ENCODE measurements at regions not wholly inside any gene's neighbourhood (a gene's known extent, or its start where the extent isn't known, plus 50 kb on each side); places are given as distances from the start of the nearest gene placed in this dataset.
"Not testable (repeated sequence)": the region's sequence is repeated elsewhere in the genome, so short reads cannot be mapped to it uniquely, and the experiment has no call there.

- DNase-seq: no peak
Observed at GRCh38 chr12:17695495-17695894, 394.5 kb downstream of the RERGL start.

- no peak for DNase-seq
Observed at GRCh38 chr12:17691369-17691768, 398.6 kb downstream of the RERGL start.

DNA sequence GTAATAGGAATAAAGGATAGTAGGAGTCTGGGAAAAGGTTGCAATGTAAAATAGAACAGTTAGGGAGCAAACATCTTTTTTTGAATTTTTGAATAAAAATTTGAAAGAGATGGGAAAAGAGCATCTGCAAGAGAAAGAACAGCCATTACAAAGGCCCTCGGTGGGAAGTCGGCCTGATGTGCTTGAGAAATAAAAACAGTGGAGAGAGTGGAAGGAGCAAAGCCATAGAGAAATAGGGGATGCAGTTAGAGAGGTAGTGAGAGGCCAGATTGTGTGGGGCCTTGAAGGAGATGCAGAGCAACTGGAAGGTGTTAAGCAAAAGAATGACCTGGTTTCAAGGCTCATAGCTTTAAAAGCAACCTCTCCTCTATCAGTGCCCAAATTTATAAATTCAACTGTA lies 409.8 kb downstream of the RERGL start:
- DNase-seq: no peak

DNA sequence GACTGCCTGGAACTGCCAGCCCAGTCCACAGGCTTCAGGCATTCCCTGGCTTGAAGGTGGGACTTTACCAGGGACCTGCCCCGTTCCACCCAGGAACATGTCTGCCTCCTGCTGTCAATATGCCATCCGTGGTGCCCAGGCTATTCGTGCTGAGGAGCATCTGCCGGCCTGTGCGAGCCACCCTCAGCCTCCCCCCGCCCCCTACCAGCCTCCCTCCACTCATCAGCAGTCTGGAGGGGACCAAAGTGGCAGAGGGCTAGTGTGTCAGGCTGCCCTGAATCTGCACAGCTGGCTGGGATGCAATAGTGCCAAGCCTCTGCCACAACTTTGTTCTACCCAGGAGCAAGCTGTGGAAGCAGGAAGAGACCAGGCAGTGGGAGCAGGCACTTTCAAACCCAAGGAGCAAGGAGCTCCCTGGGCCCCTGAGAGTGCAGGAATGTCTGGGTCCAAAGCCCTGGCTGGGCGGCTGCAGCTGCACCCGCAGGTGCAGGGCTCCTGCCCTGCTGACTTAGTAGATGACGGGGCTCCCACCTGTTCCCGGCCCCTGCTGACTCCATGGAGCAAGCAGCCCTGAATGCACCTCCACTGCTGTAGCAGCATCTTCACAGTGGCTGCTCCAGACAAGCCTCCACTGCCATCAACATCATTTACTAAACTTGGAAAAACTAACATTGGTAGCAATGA lies 423.2 kb downstream of the RERGL start:
- no peak for DNase-seq

GRCh38 chr12:17665839-17666238 lies 424.2 kb downstream of the RERGL start:
- no peak for DNase-seq

DNA sequence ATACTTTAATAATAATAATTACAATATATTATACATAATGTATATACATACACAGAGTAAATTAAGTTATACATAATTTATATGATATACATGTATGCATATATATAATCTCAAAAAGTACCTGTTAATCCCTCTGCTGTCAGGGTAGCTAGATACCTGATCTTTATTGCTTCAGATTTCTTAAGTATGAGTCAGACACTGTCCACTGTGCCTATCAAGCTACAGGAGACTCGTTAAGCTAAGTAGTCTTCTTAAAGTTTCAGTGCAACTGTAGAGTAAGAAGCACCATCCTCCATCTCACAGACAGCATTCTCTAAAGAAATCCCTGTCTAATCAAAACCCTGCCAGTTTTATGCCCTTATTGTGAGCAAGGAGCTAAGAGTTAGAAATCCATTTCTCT lies 428.7 kb downstream of the RERGL start:
- no peak for DNase-seq

- DNase-seq: no peak
Observed at GRCh38 chr12:17652436-17652835, 437.6 kb downstream of the RERGL start.

DNA sequence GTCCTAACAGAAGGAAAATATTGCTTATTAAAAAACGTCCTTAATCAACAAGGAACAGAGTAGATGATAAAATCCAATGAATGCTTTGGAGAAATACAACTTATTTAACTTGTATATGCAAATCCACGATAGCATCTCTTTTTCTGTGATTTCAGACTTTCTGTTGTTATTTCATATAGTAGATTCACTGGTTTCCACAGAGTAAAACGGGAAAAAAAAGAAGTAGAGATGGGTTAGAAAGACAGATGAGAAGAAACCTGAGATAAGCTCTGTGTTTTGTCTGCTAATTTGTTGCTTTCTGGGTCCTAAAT lies 447.7 kb downstream of the RERGL start:
- DNase-seq: no peak

- no peak for DNase-seq
Observed at GRCh38 chr12:17640615-17641014, 449.4 kb downstream of the RERGL start.

DNA sequence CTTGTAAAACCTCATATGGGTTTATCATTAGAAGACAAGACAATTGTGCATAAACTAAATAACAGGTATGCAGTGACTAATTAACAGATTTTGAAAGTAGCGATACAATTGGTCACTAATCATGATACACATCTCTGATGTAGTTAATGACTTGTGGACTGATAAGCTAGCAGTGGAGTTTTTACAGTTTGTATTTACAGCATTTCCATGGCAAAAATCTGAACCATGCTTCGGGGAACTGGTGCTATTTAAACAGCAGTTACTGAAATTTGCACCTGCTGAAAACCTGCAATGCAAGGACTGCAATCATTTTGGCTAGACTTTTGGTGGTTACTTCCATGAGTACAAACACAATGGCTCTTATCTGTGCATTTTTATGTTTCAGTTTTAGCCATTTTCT lies 471.2 kb downstream of the RERGL start:
- DNase-seq: no peak

GRCh38 chr12:17609701-17610100 lies 480.3 kb downstream of the RERGL start:
- DNase-seq: no peak

DNA sequence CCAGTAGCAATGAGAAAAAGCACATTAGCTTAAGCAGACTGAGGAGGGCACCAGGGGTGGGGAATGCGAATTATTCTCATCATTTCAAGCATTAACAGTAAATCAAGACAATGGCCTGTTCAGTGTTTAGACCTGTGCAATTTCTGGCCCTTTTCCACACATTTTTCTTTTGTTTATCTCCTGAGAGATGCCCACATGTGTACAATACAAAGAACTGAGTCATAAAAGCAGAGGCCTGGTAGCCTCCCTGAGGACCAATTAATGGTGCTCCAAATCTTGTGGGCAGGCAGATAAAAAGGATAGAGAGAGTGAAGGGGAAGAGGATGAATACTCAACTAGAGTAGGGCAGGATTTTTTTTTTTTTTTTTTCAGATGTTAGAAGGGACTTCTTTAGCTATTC lies 480.8 kb downstream of the RERGL start:
- no peak for DNase-seq

- DNase-seq: no peak
Observed at GRCh38 chr12:17595111-17595510, 494.9 kb downstream of the RERGL start.

DNA sequence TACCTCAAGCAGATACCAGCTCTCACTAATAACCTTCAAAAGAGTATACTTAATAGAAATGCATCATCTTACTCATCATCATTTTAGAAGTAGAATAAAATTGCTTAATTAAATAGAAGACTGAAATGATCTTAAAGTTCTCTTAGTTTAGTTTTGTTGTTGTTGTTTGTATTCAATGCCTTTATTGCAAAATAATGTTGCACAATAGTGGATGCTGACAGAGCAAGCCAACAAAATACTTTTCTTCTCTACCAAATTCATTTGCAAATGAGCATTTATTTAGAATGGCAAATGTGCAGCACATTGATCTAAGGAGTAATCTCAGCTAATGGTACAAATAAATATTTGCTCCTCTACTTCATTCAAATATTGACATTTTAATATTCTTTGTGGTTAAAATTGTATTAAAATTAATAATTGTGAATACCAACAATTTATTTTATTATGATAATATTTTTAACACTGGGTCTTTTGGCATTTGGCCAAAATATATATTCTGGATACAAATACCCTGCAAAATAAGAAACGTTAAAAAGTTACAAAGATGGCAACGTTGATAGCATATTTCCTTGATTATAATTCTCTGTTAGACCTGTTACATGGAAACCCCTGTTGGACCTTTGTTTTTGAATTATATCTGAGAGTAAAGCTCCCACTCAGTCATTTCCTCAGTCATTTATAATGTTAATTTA lies 496.1 kb downstream of the RERGL start:
- no peak for DNase-seq

DNA sequence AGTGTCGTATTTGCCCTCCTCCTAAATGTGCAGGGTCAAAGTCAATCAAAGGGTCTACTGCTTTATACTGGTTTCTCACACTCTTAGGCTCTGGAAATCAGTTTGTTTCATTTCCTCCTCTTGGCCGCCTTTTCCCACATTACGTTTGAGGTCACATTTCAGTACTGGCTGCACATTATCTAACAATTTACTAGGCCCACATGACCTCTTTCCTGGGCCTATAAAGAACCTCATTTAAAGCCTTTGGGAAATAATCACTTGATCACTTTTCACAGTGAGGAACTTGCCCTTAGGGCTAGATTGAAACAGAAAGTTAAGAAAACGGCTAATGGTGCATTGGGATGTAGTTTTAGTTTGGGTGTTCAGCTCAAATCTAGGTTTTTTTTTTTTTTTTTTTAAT lies 497.5 kb downstream of the RERGL start:
- no peak for DNase-seq

- DNase-seq: no peak
Observed at GRCh38 chr12:17591005-17591681, 498.9 kb downstream of the RERGL start.

DNA sequence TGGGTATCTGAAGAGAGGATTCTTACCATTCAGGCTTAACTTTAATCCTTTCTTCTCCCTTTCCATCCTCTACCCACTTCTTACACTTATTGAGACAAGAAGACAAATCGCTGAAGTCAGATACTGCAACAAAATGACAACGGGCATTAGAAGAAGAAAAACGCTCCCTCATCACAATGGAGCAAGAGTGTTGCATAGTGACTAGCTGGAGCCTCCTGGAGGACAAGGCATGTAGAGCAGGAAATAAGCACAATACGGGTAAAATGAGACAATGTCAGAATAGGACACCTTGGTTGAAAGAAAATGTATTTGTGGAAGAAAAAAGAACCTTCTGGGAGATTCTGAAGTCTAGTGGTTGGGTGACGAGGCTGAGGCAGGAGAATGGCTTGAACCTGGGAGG lies 501.0 kb downstream of the RERGL start:
- no peak for DNase-seq

DNA sequence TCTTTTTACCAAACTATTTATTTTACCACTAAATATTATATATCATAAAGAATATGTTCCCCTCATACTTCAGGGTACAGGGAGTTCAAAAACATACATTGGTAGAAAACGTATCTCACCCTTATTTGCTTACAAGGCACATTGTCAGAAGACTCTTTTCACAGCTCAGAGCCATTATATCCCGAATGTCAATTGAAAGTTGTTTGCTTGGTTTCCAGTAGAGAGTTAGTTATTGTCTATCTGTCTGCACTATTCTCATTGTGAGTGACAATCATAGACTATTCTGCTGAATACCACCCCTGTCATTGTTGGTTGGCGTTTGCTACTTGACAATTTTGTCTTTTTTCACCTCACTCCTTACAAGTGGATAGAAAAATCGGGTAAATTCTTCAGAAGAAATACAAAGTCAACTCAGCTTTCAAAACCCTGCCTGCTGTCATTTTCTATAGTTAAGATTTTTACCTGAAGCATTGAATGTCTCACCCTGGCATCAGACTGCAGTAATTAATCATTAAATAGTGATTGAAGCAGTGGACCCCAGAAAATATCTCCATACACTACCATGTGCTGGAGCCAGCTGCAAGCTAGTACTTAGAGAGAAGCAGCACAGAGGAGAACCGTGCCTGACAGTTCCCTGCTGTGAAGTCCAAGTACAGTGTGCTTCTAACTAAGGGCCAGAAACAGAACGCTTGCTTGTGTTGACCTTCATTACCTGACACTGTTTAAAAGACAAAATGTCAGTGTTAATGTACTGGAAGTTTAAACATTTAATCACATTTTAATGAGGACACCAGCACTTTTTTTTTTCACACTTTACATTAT lies 510.6 kb downstream of the RERGL start:
- DNase-seq: no peak

DNA sequence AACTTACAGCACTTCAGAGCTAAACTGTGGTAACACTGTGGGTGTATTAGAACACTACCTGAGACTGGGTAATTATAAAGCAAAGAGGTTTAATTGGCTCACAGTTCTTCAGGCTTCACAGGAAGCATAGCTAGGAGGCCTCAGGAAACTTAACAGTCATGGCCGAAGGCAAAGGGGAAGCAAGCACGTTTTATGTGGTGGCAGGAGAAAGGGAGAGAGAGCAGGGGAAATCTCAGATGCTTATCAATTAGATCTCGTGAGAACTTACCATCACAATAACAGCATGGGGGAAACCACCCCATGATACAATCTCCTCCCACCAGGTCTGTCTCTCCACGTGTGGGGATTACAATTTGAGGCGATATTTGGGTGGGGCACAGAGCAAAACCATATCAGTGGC lies 512.6 kb downstream of the RERGL start:
- DNase-seq: no peak

GRCh38 chr12:17572250-17572649 lies 517.7 kb downstream of the RERGL start:
- DNase-seq: no peak

GRCh38 chr12:17571047-17571446 lies 518.9 kb downstream of the RERGL start:
- DNase-seq: no peak

DNA sequence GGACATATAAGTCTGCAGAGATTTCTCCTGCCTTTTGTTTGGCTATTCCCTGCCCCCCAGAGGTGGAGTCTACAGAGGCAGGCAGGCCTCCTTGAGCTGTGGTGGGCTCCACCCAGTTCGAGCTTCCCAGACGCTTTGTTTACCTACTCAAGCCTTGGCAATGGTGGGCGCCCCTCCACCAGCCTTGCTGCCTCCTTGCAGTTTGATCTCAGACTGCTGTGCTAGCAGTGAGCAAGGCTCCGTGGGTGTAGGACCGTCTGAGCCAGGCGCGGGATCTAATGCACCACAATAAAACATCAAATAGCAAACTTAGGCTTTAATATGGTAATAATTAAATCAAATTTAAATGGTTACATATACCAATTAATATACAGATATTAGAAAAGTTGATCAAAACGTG lies 525.4 kb downstream of the RERGL start:
- not testable (repeated sequence) for DNase-seq

- DNase-seq: no peak
Observed at GRCh38 chr12:17550011-17550410, 540.0 kb downstream of the RERGL start.

DNA sequence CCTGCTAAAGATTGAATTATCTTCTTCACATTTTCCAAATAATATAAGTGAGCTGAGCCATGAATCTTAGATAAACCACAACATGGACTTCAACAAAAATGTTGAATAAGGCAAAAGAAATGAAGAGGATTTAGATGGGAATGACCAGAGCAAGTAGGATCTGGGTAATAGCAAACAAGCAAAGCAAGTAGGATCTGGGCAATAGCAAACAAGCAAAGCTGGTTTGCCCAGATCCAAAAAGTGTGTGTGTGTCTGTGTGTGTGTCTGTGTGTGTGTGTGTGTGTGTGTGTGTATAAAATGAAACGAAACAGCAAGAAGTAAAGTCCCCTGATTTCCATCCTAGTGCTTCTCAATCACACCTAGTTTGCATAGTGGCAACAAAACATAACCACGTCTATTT lies 549.1 kb downstream of the RERGL start:
- DNase-seq: no peak

All from activated CD4-positive, alpha-beta T cell treated with anti-CD3 and anti-CD28 coated beads, Interleukin-2, amount 50 U/mL, for 16 hours (primary cell).